NCI-H2227 (cell line): ENCODE measurements at regions not wholly inside any gene's neighbourhood (a gene's known extent, or its start where the extent isn't known, plus 50 kb on each side); places are given as distances from the start of the nearest gene placed in this dataset.

Source experiments
- DNase-seq: peaks from one replicate; lab custom pipeline; 2025; ENCODE audit not compliant: unreplicated experiment; lab: John Stamatoyannopoulos, UW

- no peak for DNase-seq
Measured at GRCh38 chr3:186487819-186488218, 56.4 kb downstream of the CRYGS start.

- DNase-seq, result no peak
Measured at GRCh38 chr3:186487037-186487436, 57.1 kb downstream of the CRYGS start.

GRCh38 chr3:186483611-186484340, 60.4 kb downstream of the CRYGS start:
- DNase-seq, result no peak

GRCh38 chr3:186481526-186481925, 62.7 kb downstream of the CRYGS start:
- DNase-seq, result no peak

- no peak for DNase-seq
Measured at GRCh38 chr3:186477876-186478275, 66.3 kb downstream of the CRYGS start.

GRCh38 chr3:186477033-186477432, 67.1 kb downstream of the CRYGS start:
- no peak for DNase-seq

GRCh38 chr3:186476541-186476940, 67.6 kb downstream of the CRYGS start:
- no peak for DNase-seq

GRCh38 chr3:186476044-186476468, 68.1 kb downstream of the CRYGS start:
- DNase-seq, result no peak

GRCh38 chr3:186473166-186473565, 71.0 kb downstream of the CRYGS start:
- no peak for DNase-seq

GRCh38 chr3:186472456-186473008, 71.6 kb downstream of the CRYGS start:
- no peak for DNase-seq

GRCh38 chr3:186471771-186472170, 72.4 kb downstream of the CRYGS start:
- no peak for DNase-seq

- DNase-seq, result no peak
Measured at GRCh38 chr3:186469525-186469924, 74.7 kb downstream of the CRYGS start.

- DNase-seq, result no peak
Measured at GRCh38 chr3:186467969-186468368, 76.2 kb downstream of the CRYGS start.

- DNase-seq, result no peak
Measured at GRCh38 chr3:186466391-186466974, 77.7 kb downstream of the CRYGS start.

GRCh38 chr3:186465508-186465907, 78.7 kb downstream of the CRYGS start:
- DNase-seq, result no peak

GRCh38 chr3:186464424-186465093, 79.6 kb downstream of the CRYGS start:
- DNase-seq, result no peak

- DNase-seq, result no peak
Measured at GRCh38 chr3:186461141-186461540, 83.0 kb downstream of the CRYGS start.

GRCh38 chr3:186459108-186459467, 85.1 kb downstream of the CRYGS start:
- DNase-seq, result no peak

GRCh38 chr3:186458306-186459107, 85.7 kb downstream of the CRYGS start:
- no peak for DNase-seq

GRCh38 chr3:186457236-186457635, 86.9 kb downstream of the CRYGS start:
- DNase-seq, result no peak

GRCh38 chr3:186456731-186457191, 87.4 kb downstream of the CRYGS start:
- DNase-seq, result no peak
